ENCODE measurements at regions not wholly inside any gene's neighbourhood (a gene's known extent, or its start where the extent isn't known, plus 50 kb on each side); places are given as distances from the start of the nearest gene placed in this dataset.

GRCh38 chr12:65642061-65642661 lies 182.1 kb upstream of the HMGA2 start:
- TF ChIP-seq CTCF (IDR thresholded peaks at IDR 0.05; ENCODE audit: insufficient read depth, low read depth, low read length) = no peak
- H3K36me3 ChIP-seq (ENCODE audit: control insufficient read depth, insufficient read depth, low read length) = no peaks in the 10 kb centered on the region
- POLR2A ChIA-PET = no interaction called here
- CTCF ChIA-PET = no interaction called here
- no peak for DNase-seq (ENCODE audit: low read depth)
- no peaks in the 10 kb centered on the region for H3K27me3 ChIP-seq (ENCODE audit: control insufficient read depth, insufficient read depth, low read length)
- no peak overlapping the region for H3K4me3 ChIP-seq (ENCODE audit: low read depth, low read length)

GRCh38 chr12:65643171-65643570 lies 181.1 kb upstream of the HMGA2 start:
- H3K4me3 ChIP-seq (ENCODE audit: low read depth, low read length) = no peak overlapping the region
- H3K36me3 ChIP-seq (ENCODE audit: control insufficient read depth, insufficient read depth, low read length) = no peaks in the 10 kb centered on the region
- CTCF ChIA-PET = no interaction called here
- TF ChIP-seq CTCF (IDR thresholded peaks at IDR 0.05; ENCODE audit: insufficient read depth, low read depth, low read length) = no peak
- no peak for DNase-seq (ENCODE audit: low read depth)
- H3K27me3 ChIP-seq (ENCODE audit: control insufficient read depth, insufficient read depth, low read length) = no peaks in the 10 kb centered on the region
- POLR2A ChIA-PET = no interaction called here

- ChIA-PET CTCF (no interaction called here), POLR2A (no interaction called here)
- no peaks in the 10 kb centered on the region for H3K27me3 ChIP-seq (ENCODE audit: control insufficient read depth, insufficient read depth, low read length)
- no peak overlapping the region for H3K4me3 ChIP-seq (ENCODE audit: low read depth, low read length)
- no peak for TF ChIP-seq CTCF (IDR thresholded peaks at IDR 0.05; ENCODE audit: insufficient read depth, low read depth, low read length)
- H3K36me3 ChIP-seq (ENCODE audit: control insufficient read depth, insufficient read depth, low read length) = no peaks in the 10 kb centered on the region
- DNase-seq (ENCODE audit: low read depth) = no peak
Observed at GRCh38 chr12:65643595-65644386, 180.5 kb upstream of the HMGA2 start.

GRCh38 chr12:65646127-65646643 lies 178.1 kb upstream of the HMGA2 start:
- Histone ChIP-seq H3K27me3 (ENCODE audit: control insufficient read depth, insufficient read depth, low read length) (no peaks in the 10 kb centered on the region), H3K4me3 (ENCODE audit: low read depth, low read length) (no peak overlapping the region), H3K36me3 (ENCODE audit: control insufficient read depth, insufficient read depth, low read length) (no peaks in the 10 kb centered on the region)
- no peak for TF ChIP-seq CTCF (IDR thresholded peaks at IDR 0.05; ENCODE audit: insufficient read depth, low read depth, low read length)
- CTCF ChIA-PET = no interaction called here
- DNase-seq (ENCODE audit: low read depth) = no peak
- POLR2A ChIA-PET = no interaction called here

- H3K4me3 ChIP-seq (ENCODE audit: low read depth, low read length) = no peak overlapping the region
- no peak for TF ChIP-seq CTCF (IDR thresholded peaks at IDR 0.05; ENCODE audit: insufficient read depth, low read depth, low read length)
- ChIA-PET POLR2A (no interaction called here), CTCF (no interaction called here)
- H3K27me3 ChIP-seq (ENCODE audit: control insufficient read depth, insufficient read depth, low read length) = no peaks in the 10 kb centered on the region
- H3K36me3 ChIP-seq (ENCODE audit: control insufficient read depth, insufficient read depth, low read length) = no peaks in the 10 kb centered on the region
- no peak for DNase-seq (ENCODE audit: low read depth)
Observed at GRCh38 chr12:65647074-65647473, 177.2 kb upstream of the HMGA2 start.

Data from BJ (cell line).